ENCODE measurements at regions not wholly inside any gene's neighbourhood (a gene's known extent, or its start where the extent isn't known, plus 50 kb on each side); places are given as distances from the start of the nearest gene placed in this dataset.

- no peaks in the 10 kb centered on the region for H3K9me3 Mint-ChIP-seq (ENCODE audit: insufficient read depth)
- POLR2A ChIA-PET, result no interaction called here
- H3K4me3 Mint-ChIP-seq, result no peak overlapping the region
- no peaks in the 10 kb centered on the region for H3K36me3 Mint-ChIP-seq (ENCODE audit: low read depth)
- ATAC-seq (no peak), DNase-seq (no peak)
- CTCF ChIA-PET, result no interaction called here
- peaks cover 16% of the 10 kb centered on the region for H3K27me3 Mint-ChIP-seq (ENCODE audit: low read depth)
- H3K27ac Mint-ChIP-seq, result no peak overlapping the region
- peaks cover 21% of the 10 kb centered on the region for H3K4me1 Mint-ChIP-seq (ENCODE audit: low read depth)
Measured at GRCh38 chr1:229197265-229197585, 73.7 kb upstream of the RAB4A start.

- Mint-ChIP-seq H3K9me3 (ENCODE audit: insufficient read depth) (no peaks in the 10 kb centered on the region), H3K36me3 (ENCODE audit: low read depth) (no peaks in the 10 kb centered on the region), H3K27ac (peak overlapping the region; percentile 36), H3K27me3 (ENCODE audit: low read depth) (peaks cover 6% of the 10 kb centered on the region), H3K4me1 (ENCODE audit: low read depth) (peaks cover 16% of the 10 kb centered on the region), H3K4me3 (no peak overlapping the region)
- ChIA-PET POLR2A (interaction anchor here (0.6 to 0.7 kb wide), 4 partner anchors 8 to 32 kb away, joined by 3 read pairs; no protein-coding TSS in a partner anchor), CTCF (interaction anchor here (1.5 kb wide), 1 partner anchor 282 kb away, joined by 3 read pairs; no protein-coding TSS in a partner anchor)
- peak; percentile 47 for DNase-seq
- ATAC-seq, result peak; percentile 73
Measured at GRCh38 chr1:229199261-229200243, 71.4 kb upstream of the RAB4A start.

- H3K4me3 Mint-ChIP-seq, result no peak overlapping the region
- peaks cover 19% of the 10 kb centered on the region for H3K4me1 Mint-ChIP-seq (ENCODE audit: low read depth)
- H3K27ac Mint-ChIP-seq, result no peak overlapping the region
- ATAC-seq, result no peak
- peaks cover under 1% of the 10 kb centered on the region for H3K9me3 Mint-ChIP-seq (ENCODE audit: insufficient read depth)
- peaks cover 5% of the 10 kb centered on the region for H3K27me3 Mint-ChIP-seq (ENCODE audit: low read depth)
- no peak for DNase-seq
- no peaks in the 10 kb centered on the region for H3K36me3 Mint-ChIP-seq (ENCODE audit: low read depth)
- CTCF ChIA-PET, result interaction anchor here (0.8 to 2.7 kb wide), 3 partner anchors 10 to 51 kb away, joined by 3 to 8 read pairs (median 6); no protein-coding TSS in a partner anchor
- POLR2A ChIA-PET, result no interaction called here
Measured at GRCh38 chr1:229203030-229203751, 67.7 kb upstream of the RAB4A start.

DNA sequence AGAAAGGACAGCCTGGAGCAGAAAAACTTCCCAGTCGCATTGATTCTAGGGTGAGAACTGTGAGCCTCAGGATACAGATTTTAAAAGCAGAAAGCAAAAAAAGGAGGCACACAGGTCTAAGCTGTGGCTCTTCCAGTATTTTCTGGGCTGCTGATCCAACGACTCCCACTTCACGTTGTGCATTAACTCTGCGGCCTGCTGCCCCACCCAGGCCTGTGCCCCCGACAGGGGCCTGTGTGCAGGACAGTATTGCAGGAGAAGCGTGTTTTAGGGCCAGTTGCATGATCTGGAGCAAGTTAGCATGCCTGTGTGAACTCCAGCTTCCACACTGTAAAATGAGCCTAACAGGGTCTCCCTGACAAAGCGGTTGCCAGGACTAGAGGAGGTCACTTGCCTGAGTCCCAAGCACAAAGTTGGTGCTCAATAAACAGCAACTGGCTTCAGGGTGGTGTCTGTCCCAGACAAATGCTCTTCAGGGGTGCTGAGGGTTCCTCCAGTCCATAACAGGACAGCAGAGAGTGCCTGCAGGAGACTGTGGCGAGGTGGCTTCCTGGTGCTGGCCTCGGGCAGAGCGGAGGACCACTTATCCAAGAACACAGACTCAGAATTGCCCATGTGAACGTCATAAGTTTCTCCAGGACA, 66.8 kb upstream of the RAB4A start:
- POLR2A ChIA-PET, result no interaction called here
- DNase-seq (no peak), ATAC-seq (no peak)
- Mint-ChIP-seq H3K27me3 (ENCODE audit: low read depth) (peaks cover 5% of the 10 kb centered on the region), H3K27ac (no peak overlapping the region), H3K36me3 (ENCODE audit: low read depth) (no peaks in the 10 kb centered on the region), H3K4me3 (no peak overlapping the region), H3K9me3 (ENCODE audit: insufficient read depth) (peaks cover 4% of the 10 kb centered on the region), H3K4me1 (ENCODE audit: low read depth) (peaks cover 23% of the 10 kb centered on the region)
- CTCF ChIA-PET, result interaction anchor here (0.8 to 2.7 kb wide), 3 partner anchors 11 to 50 kb away, joined by 3 to 8 read pairs (median 6); no protein-coding TSS in a partner anchor

DNA sequence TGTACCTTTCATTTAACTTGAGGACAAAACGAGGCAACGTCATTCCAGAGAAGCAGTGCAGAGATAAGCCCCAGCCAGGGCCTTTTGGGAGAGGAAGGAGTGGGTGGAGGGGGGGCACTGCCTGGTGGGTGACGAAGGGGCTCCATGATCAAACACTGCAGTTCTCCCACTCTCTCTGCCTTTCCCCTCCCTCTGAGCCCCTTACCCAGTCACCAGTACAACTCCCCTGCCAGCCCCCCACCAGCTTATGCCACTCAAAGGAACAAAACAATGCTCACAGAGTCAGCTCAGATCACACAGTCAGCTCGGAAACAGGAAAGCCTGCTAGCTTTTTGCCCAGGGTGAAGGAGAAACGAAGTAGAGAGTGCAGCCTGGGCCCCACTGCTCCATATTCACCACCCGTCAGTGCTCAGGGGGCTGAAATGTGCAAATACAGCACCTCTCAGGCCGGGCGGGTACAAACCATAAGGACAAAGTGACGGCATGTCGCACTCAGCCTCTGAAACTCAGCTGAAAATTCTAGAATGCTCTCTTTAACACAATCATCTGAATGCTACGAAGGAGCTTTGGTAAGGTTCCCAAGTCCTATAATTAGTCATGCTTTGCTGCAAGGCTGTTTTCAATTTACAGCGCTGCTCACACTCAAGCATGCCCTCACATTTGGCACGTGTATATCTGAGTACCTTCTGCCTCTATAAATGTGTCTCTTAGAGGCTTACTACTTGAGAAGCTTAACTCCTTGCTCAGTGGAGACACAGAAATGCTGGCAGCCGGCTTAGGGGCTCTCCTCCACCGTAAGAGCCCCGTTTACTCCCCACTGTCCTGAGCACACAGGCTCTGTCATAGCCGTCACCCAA, 65.8 kb upstream of the RAB4A start:
- Mint-ChIP-seq H3K4me3 (no peak overlapping the region), H3K9me3 (ENCODE audit: insufficient read depth) (peaks cover 4% of the 10 kb centered on the region), H3K4me1 (ENCODE audit: low read depth) (peaks cover 23% of the 10 kb centered on the region), H3K27me3 (ENCODE audit: low read depth) (peaks cover 5% of the 10 kb centered on the region), H3K36me3 (ENCODE audit: low read depth) (no peaks in the 10 kb centered on the region), H3K27ac (no peak overlapping the region)
- POLR2A ChIA-PET, result interaction anchor here (0.9 kb wide), 1 partner anchor 19 kb away, joined by 3 read pairs; no protein-coding TSS in a partner anchor
- ATAC-seq (no peak), DNase-seq (no peak)
- CTCF ChIA-PET, result interaction anchor here (0.7 to 1.0 kb wide), 2 partner anchors 12 to 23 kb away, joined by 3 read pairs; no protein-coding TSS in a partner anchor

- no peak for ATAC-seq
- ChIA-PET POLR2A (interaction anchor here (0.6 kb wide), 1 partner anchor 41 kb away, joined by 4 read pairs; no protein-coding TSS in a partner anchor), CTCF (interaction anchor here (1.2 kb wide), 1 partner anchor 22 kb away, joined by 5 read pairs; no protein-coding TSS in a partner anchor)
- Mint-ChIP-seq H3K27me3 (ENCODE audit: low read depth) (peaks cover 3% of the 10 kb centered on the region), H3K27ac (no peak overlapping the region), H3K4me3 (no peak overlapping the region), H3K36me3 (ENCODE audit: low read depth) (no peaks in the 10 kb centered on the region), H3K4me1 (ENCODE audit: low read depth) (peaks cover 19% of the 10 kb centered on the region), H3K9me3 (ENCODE audit: insufficient read depth) (peaks cover 4% of the 10 kb centered on the region)
- no peak for DNase-seq
Measured at GRCh38 chr1:229205854-229206253, 65.1 kb upstream of the RAB4A start.

GRCh38 chr1:229207916-229208315, 63.0 kb upstream of the RAB4A start:
- ATAC-seq, result no peak
- no peaks in the 10 kb centered on the region for H3K36me3 Mint-ChIP-seq (ENCODE audit: low read depth)
- H3K4me1 Mint-ChIP-seq (ENCODE audit: low read depth), result peaks cover 17% of the 10 kb centered on the region
- no peak overlapping the region for H3K4me3 Mint-ChIP-seq
- no peak for DNase-seq
- ChIA-PET POLR2A (interaction anchor here (0.6 kb wide), 1 partner anchor 9 kb away, joined by 3 read pairs; no protein-coding TSS in a partner anchor), CTCF (no interaction called here)
- H3K27me3 Mint-ChIP-seq (ENCODE audit: low read depth), result no peaks in the 10 kb centered on the region
- no peak overlapping the region for H3K27ac Mint-ChIP-seq
- H3K9me3 Mint-ChIP-seq (ENCODE audit: insufficient read depth), result peaks cover 4% of the 10 kb centered on the region

DNA sequence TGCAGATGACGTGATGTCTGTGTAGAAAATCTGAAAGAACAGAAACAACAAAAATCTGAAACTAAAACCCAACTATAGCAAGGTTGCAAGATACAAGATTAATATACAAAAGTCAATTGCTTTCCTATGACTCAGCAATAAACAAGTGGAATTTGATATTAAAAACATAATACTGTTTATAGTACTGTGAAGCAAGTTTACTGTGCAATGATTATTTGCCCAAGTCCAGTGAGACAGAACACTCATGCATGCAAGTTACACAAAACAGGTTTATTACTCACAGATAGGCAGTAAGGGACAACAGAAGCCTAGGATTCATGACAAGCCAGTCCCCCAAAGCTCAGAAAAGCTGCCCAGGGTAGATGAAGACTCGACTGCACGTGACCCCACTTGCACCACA, 62.4 kb upstream of the RAB4A start:
- Mint-ChIP-seq H3K36me3 (ENCODE audit: low read depth) (no peaks in the 10 kb centered on the region), H3K4me3 (no peak overlapping the region), H3K27me3 (ENCODE audit: low read depth) (no peaks in the 10 kb centered on the region), H3K27ac (no peak overlapping the region), H3K4me1 (ENCODE audit: low read depth) (peaks cover 17% of the 10 kb centered on the region), H3K9me3 (ENCODE audit: insufficient read depth) (peaks cover 4% of the 10 kb centered on the region)
- DNase-seq (no peak), ATAC-seq (no peak)
- ChIA-PET POLR2A (no interaction called here), CTCF (interaction anchor here (1.6 kb wide), 1 partner anchor 19 kb away, joined by 7 read pairs; no protein-coding TSS in a partner anchor)

GRCh38 chr1:229209386-229209785, 61.5 kb upstream of the RAB4A start:
- ChIA-PET POLR2A (no interaction called here), CTCF (interaction anchor here (1.6 kb wide), 1 partner anchor 18 kb away, joined by 7 read pairs; no protein-coding TSS in a partner anchor)
- H3K27ac Mint-ChIP-seq, result peak overlapping the region; percentile 21
- H3K4me3 Mint-ChIP-seq, result no peak overlapping the region
- no peaks in the 10 kb centered on the region for H3K27me3 Mint-ChIP-seq (ENCODE audit: low read depth)
- H3K9me3 Mint-ChIP-seq (ENCODE audit: insufficient read depth), result peaks cover 4% of the 10 kb centered on the region
- DNase-seq (no peak), ATAC-seq (no peak)
- H3K36me3 Mint-ChIP-seq (ENCODE audit: low read depth), result no peaks in the 10 kb centered on the region
- peaks cover 17% of the 10 kb centered on the region for H3K4me1 Mint-ChIP-seq (ENCODE audit: low read depth)

DNA sequence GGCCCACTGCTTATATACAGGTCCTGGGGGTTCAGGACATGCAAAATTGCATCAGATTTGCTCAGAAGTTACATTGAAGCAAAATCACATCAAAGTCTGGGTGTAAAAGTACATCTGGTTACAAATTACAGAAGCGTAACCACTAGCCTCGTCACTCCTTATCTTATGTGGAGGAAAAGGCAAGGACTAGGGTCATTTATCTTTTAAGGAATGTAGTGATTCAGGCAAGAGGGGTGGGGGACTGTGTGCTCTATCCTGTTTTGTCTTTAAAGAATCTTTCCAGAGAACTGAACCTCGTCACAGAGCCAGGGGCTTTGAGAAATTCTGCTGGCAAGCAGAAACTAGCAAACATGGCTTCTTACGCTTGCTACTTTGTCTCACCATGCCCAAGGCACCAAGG, 61.1 kb upstream of the RAB4A start:
- POLR2A ChIA-PET, result no interaction called here
- ATAC-seq (no peak), DNase-seq (no peak)
- CTCF ChIA-PET, result interaction anchor here (1.6 kb wide), 1 partner anchor 17 kb away, joined by 7 read pairs; no protein-coding TSS in a partner anchor
- Mint-ChIP-seq H3K9me3 (ENCODE audit: insufficient read depth) (peaks cover 4% of the 10 kb centered on the region), H3K4me1 (ENCODE audit: low read depth) (peaks cover 17% of the 10 kb centered on the region), H3K27ac (no peak overlapping the region), H3K27me3 (ENCODE audit: low read depth) (no peaks in the 10 kb centered on the region), H3K4me3 (no peak overlapping the region), H3K36me3 (ENCODE audit: low read depth) (no peaks in the 10 kb centered on the region)

GRCh38 chr1:229210844-229211243, 60.1 kb upstream of the RAB4A start:
- H3K4me3 Mint-ChIP-seq, result no peak overlapping the region

More at GRCh38 chr1:229210844-229211243, 60.1 kb upstream of the RAB4A start:
- DNase-seq (no peak), ATAC-seq (no peak)
- Mint-ChIP-seq H3K9me3 (ENCODE audit: insufficient read depth) (peaks cover 4% of the 10 kb centered on the region), H3K27ac (no peak overlapping the region), H3K27me3 (ENCODE audit: low read depth) (no peaks in the 10 kb centered on the region), H3K4me1 (ENCODE audit: low read depth) (peaks cover 14% of the 10 kb centered on the region), H3K36me3 (ENCODE audit: low read depth) (no peaks in the 10 kb centered on the region)
- ChIA-PET CTCF (interaction anchor here (1.0 kb wide), 1 partner anchor 47 kb away, joined by 3 read pairs; no protein-coding TSS in a partner anchor), POLR2A (no interaction called here)
